AG09319 (cell line): ENCODE measurements at regions not wholly inside any gene's neighbourhood (a gene's known extent, or its start where the extent isn't known, plus 50 kb on each side); places are given as distances from the start of the nearest gene placed in this dataset.

ENCODE experiments used
- DNase-seq: peaks from one replicate; pipeline ENCODE4 v3.0.0-alpha.2; 2010; ENCODE audit warnings: low read depth; ENCODE audit errors: extremely low read depth
- CTCF ChIP-seq: IDR thresholded peaks from 2 replicates; pipeline ENCODE4 v1.5.1; 2011; ENCODE audit warnings: low read depth, mild to moderate bottlenecking, inconsistent platforms, low read length, moderate library complexity

GRCh38 chr11:109747839-109748238, 325.8 kb downstream of the C11orf87 start:
- TF ChIP-seq CTCF = no peak
- DNase-seq = no peak

- no peak for TF ChIP-seq CTCF
- DNase-seq = no peak
Measured at GRCh38 chr11:109749476-109749875, 327.5 kb downstream of the C11orf87 start.

- TF ChIP-seq CTCF = no peak
- no peak for DNase-seq
Measured at GRCh38 chr11:109750964-109751363, 329.0 kb downstream of the C11orf87 start.

GRCh38 chr11:109752212-109752825, 330.3 kb downstream of the C11orf87 start:
- DNase-seq = no peak
- no peak for TF ChIP-seq CTCF

- TF ChIP-seq CTCF = no peak
Measured at GRCh38 chr11:109756521-109756920, 334.5 kb downstream of the C11orf87 start.

GRCh38 chr11:109756951-109757350, 335.0 kb downstream of the C11orf87 start:
- TF ChIP-seq CTCF = no peak
- no peak for DNase-seq

More at GRCh38 chr11:109756521-109756920, 334.5 kb downstream of the C11orf87 start:
- no peak for DNase-seq

- TF ChIP-seq CTCF = no peak
- no peak for DNase-seq
Measured at GRCh38 chr11:109762546-109762945, 330.6 kb upstream of the ZC3H12C start.
